Neuron (in vitro differentiated cells): ENCODE measurements at regions not wholly inside any gene's neighbourhood (a gene's known extent, or its start where the extent isn't known, plus 50 kb on each side); places are given as distances from the start of the nearest gene placed in this dataset.

Experiments used
- H2AFZ ChIP-seq: one replicate; pipeline ENCODE4 v1.6.1; 2013; ENCODE audit warnings: low read depth, mild to moderate bottlenecking, inconsistent platforms, low read length, moderate library complexity
- H3K27me3 ChIP-seq: one replicate; pipeline ENCODE4 v1.6.1; 2013; ENCODE audit warnings: low read length; ENCODE audit not compliant: insufficient read depth
- H3K36me3 ChIP-seq: one replicate; pipeline ENCODE4 v1.6.1; 2013; ENCODE audit warnings: low read length; ENCODE audit not compliant: insufficient read depth
- H3K4me1 ChIP-seq: one replicate; pipeline ENCODE4 v1.6.1; 2013; ENCODE audit warnings: low read length; ENCODE audit not compliant: insufficient read depth
- H3K4me3 ChIP-seq: 2 replicates; pipeline ENCODE4 v1.5.1; 2013; ENCODE audit warnings: mild to moderate bottlenecking, low read length, moderate library complexity
- H3K9me3 ChIP-seq: one replicate; pipeline ENCODE4 v1.6.1; 2013; ENCODE audit warnings: low read length

GRCh38 chrX:20567108-20567507 is 300.4 kb upstream of the RPS6KA3 start:
- no peak overlapping the region for H3K4me3 ChIP-seq
- no peaks in the 10 kb centered on the region for H3K27me3 ChIP-seq
- H2AFZ ChIP-seq = no peak overlapping the region
- no peaks in the 10 kb centered on the region for H3K9me3 ChIP-seq
- no peaks in the 10 kb centered on the region for H3K4me1 ChIP-seq
- H3K36me3 ChIP-seq = no peaks in the 10 kb centered on the region

- Histone ChIP-seq H3K27me3 (peaks cover 2% of the 10 kb centered on the region), H3K9me3 (no peaks in the 10 kb centered on the region), H3K4me1 (no peaks in the 10 kb centered on the region)
These were observed 280.9 kb upstream of the RPS6KA3 start for GRCh38 chrX:20547611-20548051.

GRCh38 chrX:20545538-20545937 is 278.8 kb upstream of the RPS6KA3 start:
- Histone ChIP-seq H3K4me3 (no peak overlapping the region), H3K4me1 (no peaks in the 10 kb centered on the region), H3K9me3 (no peaks in the 10 kb centered on the region), H2AFZ (no peak overlapping the region), H3K36me3 (no peaks in the 10 kb centered on the region), H3K27me3 (peaks cover 2% of the 10 kb centered on the region)

More at GRCh38 chrX:20547611-20548051, 280.9 kb upstream of the RPS6KA3 start:
- Histone ChIP-seq H2AFZ (no peak overlapping the region), H3K36me3 (no peaks in the 10 kb centered on the region), H3K4me3 (no peak overlapping the region)

- Histone ChIP-seq H3K4me1 (no peaks in the 10 kb centered on the region), H3K36me3 (no peaks in the 10 kb centered on the region), H3K4me3 (no peak overlapping the region), H3K9me3 (no peaks in the 10 kb centered on the region), H3K27me3 (no peaks in the 10 kb centered on the region), H2AFZ (no peak overlapping the region)
These were observed 275.4 kb upstream of the RPS6KA3 start for GRCh38 chrX:20542072-20542471.

GRCh38 chrX:20538974-20539373 is 272.3 kb upstream of the RPS6KA3 start:
- H3K9me3 ChIP-seq = no peaks in the 10 kb centered on the region
- H3K4me1 ChIP-seq = no peaks in the 10 kb centered on the region
- H2AFZ ChIP-seq = no peak overlapping the region
- no peaks in the 10 kb centered on the region for H3K36me3 ChIP-seq
- H3K4me3 ChIP-seq = no peak overlapping the region
- H3K27me3 ChIP-seq = no peaks in the 10 kb centered on the region

GRCh38 chrX:20531667-20532066 is 265.0 kb upstream of the RPS6KA3 start:
- no peak overlapping the region for H3K4me3 ChIP-seq
- peaks cover 27% of the 10 kb centered on the region for H3K4me1 ChIP-seq
- no peaks in the 10 kb centered on the region for H3K36me3 ChIP-seq
- no peaks in the 10 kb centered on the region for H3K9me3 ChIP-seq
- no peaks in the 10 kb centered on the region for H3K27me3 ChIP-seq
- no peak overlapping the region for H2AFZ ChIP-seq

GRCh38 chrX:20530406-20530921 is 263.8 kb upstream of the RPS6KA3 start:
- no peaks in the 10 kb centered on the region for H3K36me3 ChIP-seq
- H2AFZ ChIP-seq = peak overlapping the region; percentile 94
- peak overlapping the region; percentile 45 for H3K4me3 ChIP-seq
- no peaks in the 10 kb centered on the region for H3K27me3 ChIP-seq
- no peaks in the 10 kb centered on the region for H3K9me3 ChIP-seq
- H3K4me1 ChIP-seq = peaks cover 27% of the 10 kb centered on the region

GRCh38 chrX:20529711-20530110 is 263.0 kb upstream of the RPS6KA3 start:
- peaks cover 27% of the 10 kb centered on the region for H3K4me1 ChIP-seq
- H3K9me3 ChIP-seq = no peaks in the 10 kb centered on the region
- H3K36me3 ChIP-seq = no peaks in the 10 kb centered on the region
- H2AFZ ChIP-seq = peak overlapping the region; percentile 94
- no peak overlapping the region for H3K4me3 ChIP-seq
- H3K27me3 ChIP-seq = no peaks in the 10 kb centered on the region

GRCh38 chrX:20529301-20529700 is 262.6 kb upstream of the RPS6KA3 start:
- peak overlapping the region; percentile 94 for H2AFZ ChIP-seq
- no peak overlapping the region for H3K4me3 ChIP-seq
- H3K4me1 ChIP-seq = peaks cover 27% of the 10 kb centered on the region
- H3K9me3 ChIP-seq = no peaks in the 10 kb centered on the region
- no peaks in the 10 kb centered on the region for H3K27me3 ChIP-seq
- no peaks in the 10 kb centered on the region for H3K36me3 ChIP-seq

GRCh38 chrX:20527558-20528011 is 260.9 kb upstream of the RPS6KA3 start:
- Histone ChIP-seq H3K4me3 (no peak overlapping the region), H2AFZ (no peak overlapping the region), H3K36me3 (no peaks in the 10 kb centered on the region), H3K9me3 (no peaks in the 10 kb centered on the region), H3K27me3 (no peaks in the 10 kb centered on the region), H3K4me1 (peaks cover 27% of the 10 kb centered on the region)

GRCh38 chrX:20527041-20527440 is 260.3 kb upstream of the RPS6KA3 start:
- H3K27me3 ChIP-seq = no peaks in the 10 kb centered on the region
- H3K9me3 ChIP-seq = no peaks in the 10 kb centered on the region
- H2AFZ ChIP-seq = no peak overlapping the region
- no peaks in the 10 kb centered on the region for H3K36me3 ChIP-seq
- peaks cover 27% of the 10 kb centered on the region for H3K4me1 ChIP-seq
- no peak overlapping the region for H3K4me3 ChIP-seq

GRCh38 chrX:20523626-20524312 is 257.1 kb upstream of the RPS6KA3 start:
- no peak overlapping the region for H3K4me3 ChIP-seq
- H3K27me3 ChIP-seq = no peaks in the 10 kb centered on the region
- H3K9me3 ChIP-seq = no peaks in the 10 kb centered on the region
- no peaks in the 10 kb centered on the region for H3K36me3 ChIP-seq
- peaks cover 5% of the 10 kb centered on the region for H3K4me1 ChIP-seq
- H2AFZ ChIP-seq = no peak overlapping the region

GRCh38 chrX:20522420-20522819 is 255.7 kb upstream of the RPS6KA3 start:
- no peak overlapping the region for H2AFZ ChIP-seq
- H3K27me3 ChIP-seq = no peaks in the 10 kb centered on the region
- H3K4me3 ChIP-seq = no peak overlapping the region
- no peaks in the 10 kb centered on the region for H3K9me3 ChIP-seq
- no peaks in the 10 kb centered on the region for H3K4me1 ChIP-seq
- H3K36me3 ChIP-seq = no peaks in the 10 kb centered on the region

GRCh38 chrX:20521222-20521621 is 254.5 kb upstream of the RPS6KA3 start:
- Histone ChIP-seq H3K36me3 (no peaks in the 10 kb centered on the region), H3K9me3 (no peaks in the 10 kb centered on the region), H3K4me1 (no peaks in the 10 kb centered on the region), H3K4me3 (no peak overlapping the region), H2AFZ (no peak overlapping the region), H3K27me3 (no peaks in the 10 kb centered on the region)
